ENCODE measurements at regions not wholly inside any gene's neighbourhood (a gene's known extent, or its start where the extent isn't known, plus 50 kb on each side); places are given as distances from the start of the nearest gene placed in this dataset.

DNA sequence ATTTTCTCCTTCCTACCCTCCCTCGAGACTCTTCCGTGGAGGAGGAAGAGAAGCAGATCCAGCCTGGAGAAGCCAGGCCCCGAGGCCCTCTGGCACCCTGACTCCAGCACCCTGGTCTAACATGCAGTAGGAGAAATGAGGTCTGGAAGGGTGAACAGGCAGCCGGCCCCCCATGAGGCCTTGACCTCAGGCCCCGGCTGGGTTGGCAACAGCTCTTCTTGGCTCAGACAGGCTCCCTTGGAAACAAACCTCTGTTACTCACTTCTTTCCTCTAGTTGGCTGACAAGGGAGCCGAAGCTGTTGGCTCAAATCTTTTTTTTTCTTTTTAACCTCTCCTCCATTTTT lies 73.4 kb downstream of the CPN2 start:
- Histone ChIP-seq H3K27me3 (replicated peaks in 1 of 7) (no peaks in the 10 kb centered on the region), H3K27ac (peak overlapping the region; percentile 3 to 75 (median 70)), H3K4me3 (no peak overlapping the region), H3K36me3 (no peaks in the 10 kb centered on the region), H3K9me3 (no peaks in the 10 kb centered on the region), H3K4me1 (peaks cover 5 to 63% (median 29%) of the 10 kb centered on the region in 6 donors)
- TF ChIP-seq POLR2A (IDR thresholded peaks at IDR 0.05) (no peak), POLR2AphosphoS5 (IDR thresholded peaks at IDR 0.05) (no peak)
- TF ChIP-seq, protein P1, sequence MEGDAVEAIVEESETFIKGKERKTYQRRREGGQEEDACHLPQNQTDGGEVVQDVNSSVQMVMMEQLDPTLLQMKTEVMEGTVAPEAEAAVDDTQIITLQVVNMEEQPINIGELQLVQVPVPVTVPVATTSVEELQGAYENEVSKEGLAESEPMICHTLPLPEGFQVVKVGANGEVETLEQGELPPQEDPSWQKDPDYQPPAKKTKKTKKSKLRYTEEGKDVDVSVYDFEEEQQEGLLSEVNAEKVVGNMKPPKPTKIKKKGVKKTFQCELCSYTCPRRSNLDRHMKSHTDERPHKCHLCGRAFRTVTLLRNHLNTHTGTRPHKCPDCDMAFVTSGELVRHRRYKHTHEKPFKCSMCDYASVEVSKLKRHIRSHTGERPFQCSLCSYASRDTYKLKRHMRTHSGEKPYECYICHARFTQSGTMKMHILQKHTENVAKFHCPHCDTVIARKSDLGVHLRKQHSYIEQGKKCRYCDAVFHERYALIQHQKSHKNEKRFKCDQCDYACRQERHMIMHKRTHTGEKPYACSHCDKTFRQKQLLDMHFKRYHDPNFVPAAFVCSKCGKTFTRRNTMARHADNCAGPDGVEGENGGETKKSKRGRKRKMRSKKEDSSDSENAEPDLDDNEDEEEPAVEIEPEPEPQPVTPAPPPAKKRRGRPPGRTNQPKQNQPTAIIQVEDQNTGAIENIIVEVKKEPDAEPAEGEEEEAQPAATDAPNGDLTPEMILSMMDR (IDR thresholded peaks at IDR 0.05 in 8 of 11, conservative IDR thresholded peaks at IDR 0.05 in 3 of 11), result no peak
- intact Hi-C loops (cut with DNase I; ENCODE audit: low total_unique reads), result no loop called here
- no peak for DNase-seq
- WGBS, 5 donors, result 45 to 75% (median 62%) methylated on average over 6 of the region's 6 CpGs

DNA sequence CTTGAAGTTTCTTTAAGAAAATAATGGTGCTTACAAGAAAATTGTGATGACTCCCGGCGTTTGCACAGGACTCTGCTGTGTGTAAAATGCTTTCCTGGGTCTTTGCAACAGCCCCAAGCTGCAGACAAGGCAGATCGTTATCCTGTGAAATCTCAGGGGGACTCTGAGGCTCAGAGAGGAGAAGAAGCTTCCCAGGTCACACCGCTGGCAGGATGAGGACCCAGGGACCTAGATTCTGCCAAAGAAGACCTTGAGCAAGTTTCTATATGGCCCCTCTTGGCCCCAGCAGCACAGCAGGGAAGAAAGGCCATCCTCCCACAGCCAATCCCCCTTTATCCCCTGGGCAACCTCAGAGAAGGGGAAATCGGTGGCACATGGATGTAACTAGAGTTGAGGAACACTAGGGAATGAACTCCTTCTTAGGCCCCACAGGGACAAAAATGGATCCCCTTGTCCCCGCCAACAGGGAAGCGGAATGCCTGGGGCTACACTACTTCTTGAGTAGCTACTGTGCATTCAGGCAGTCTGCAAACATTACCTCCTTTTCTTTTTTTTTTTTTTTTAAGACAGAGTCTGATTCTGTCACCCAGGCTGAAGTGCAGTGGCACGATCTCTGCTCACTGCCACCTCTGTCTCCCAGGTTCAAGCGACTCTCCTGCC lies 72.8 kb downstream of the CPN2 start:
- Histone ChIP-seq H3K4me3 (no peak overlapping the region), H3K9me3 (no peaks in the 10 kb centered on the region), H3K27me3 (replicated peaks in 1 of 7) (no peaks in the 10 kb centered on the region), H3K4me1 (peaks cover 5 to 61% (median 27%) of the 10 kb centered on the region in 6 donors), H3K36me3 (no peaks in the 10 kb centered on the region), H3K27ac (peak overlapping the region in 7 of 8 donors; percentile 7 to 75 (median 71))
- TF ChIP-seq POLR2AphosphoS5 (IDR thresholded peaks at IDR 0.05) (no peak), POLR2A (IDR thresholded peaks at IDR 0.05) (no peak)
- TF ChIP-seq, protein P1 (IDR thresholded peaks at IDR 0.05 in 8 of 11, conservative IDR thresholded peaks at IDR 0.05 in 3 of 11), result no peak
- 82 to 86% (median 83%) methylated on average over 9 of the region's 9 CpGs for WGBS, 5 donors
- intact Hi-C loops (cut with DNase I; ENCODE audit: low total_unique reads), result no loop called here
- DNase-seq, result no peak

DNA sequence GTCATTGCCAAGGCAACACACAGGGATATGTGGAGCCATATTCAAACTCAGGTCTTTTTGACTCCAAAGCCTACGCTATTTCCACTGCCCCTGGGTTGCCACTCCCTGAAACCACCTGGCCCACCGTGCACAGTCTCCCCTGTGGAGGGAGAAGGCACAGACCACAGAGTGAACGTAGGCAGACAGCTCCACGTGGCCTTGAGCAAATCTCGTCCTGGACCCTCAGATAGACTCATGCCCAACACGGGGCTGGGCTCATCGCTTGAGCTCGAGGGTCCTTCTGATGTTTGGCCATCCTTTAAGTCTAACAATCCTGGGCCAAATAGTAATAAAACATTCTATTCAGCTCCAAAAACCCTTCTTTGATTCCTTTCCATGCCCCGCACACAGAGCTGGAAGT lies 72.0 kb downstream of the CPN2 start:
- no peak for DNase-seq
- no peaks in the 10 kb centered on the region for H3K9me3 ChIP-seq
- no peak overlapping the region for H3K4me3 ChIP-seq
- no peaks in the 10 kb centered on the region for H3K27me3 ChIP-seq (replicated peaks in 1 of 7)
- TF ChIP-seq POLR2AphosphoS5 (IDR thresholded peaks at IDR 0.05), result no peak
- TF ChIP-seq, protein P1 (IDR thresholded peaks at IDR 0.05 in 8 of 11, conservative IDR thresholded peaks at IDR 0.05 in 3 of 11), result no peak
- no peak for TF ChIP-seq POLR2A (IDR thresholded peaks at IDR 0.05)
- intact Hi-C loops (cut with DNase I; ENCODE audit: low total_unique reads), result no loop called here
- no peaks in the 10 kb centered on the region for H3K36me3 ChIP-seq
- no peak overlapping the region for H3K27ac ChIP-seq
- H3K4me1 ChIP-seq, result peaks cover 5 to 60% (median 23%) of the 10 kb centered on the region in 6 donors
- 83 to 95% (median 92%) methylated on average over 9 of the region's 9 CpGs for WGBS, 5 donors

DNA sequence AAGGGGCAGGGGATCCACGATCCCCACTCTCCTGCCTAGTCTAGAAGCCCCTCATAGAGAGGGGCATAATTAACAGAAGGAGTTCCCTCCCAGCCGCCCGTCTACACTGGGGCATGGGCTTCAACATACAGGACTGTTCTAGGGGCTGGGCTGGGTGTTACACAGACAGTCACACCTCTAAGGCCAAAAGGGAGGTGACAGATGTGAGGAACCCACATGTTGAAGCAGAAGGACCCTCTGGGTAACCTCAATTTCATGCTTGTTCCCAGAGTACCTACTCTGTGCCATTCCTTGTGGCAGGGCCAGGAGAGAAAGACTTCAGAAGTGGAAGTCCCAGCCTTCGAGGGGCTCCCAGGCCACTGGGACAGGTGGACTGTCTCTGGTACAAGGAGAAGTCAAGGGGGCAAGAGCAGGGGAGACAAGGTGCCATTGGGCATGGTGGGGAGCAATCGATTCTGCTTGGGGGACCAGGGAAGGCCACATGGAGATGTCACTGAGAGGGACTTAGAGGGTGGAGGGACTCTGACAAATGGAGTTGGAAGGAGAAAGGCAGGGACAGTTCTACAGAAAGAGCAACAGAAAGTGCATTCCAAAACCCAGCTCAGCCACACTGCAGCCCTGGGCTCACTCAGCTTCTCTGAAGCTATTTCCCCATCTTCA lies 71.3 kb downstream of the CPN2 start:
- no peak overlapping the region for H3K27ac ChIP-seq
- TF ChIP-seq, protein P1 (IDR thresholded peaks at IDR 0.05 in 8 of 11, conservative IDR thresholded peaks at IDR 0.05 in 3 of 11), result no peak
- H3K27me3 ChIP-seq (replicated peaks in 1 of 7), result no peaks in the 10 kb centered on the region
- H3K4me1 ChIP-seq, result peaks cover 5 to 52% (median 19%) of the 10 kb centered on the region in 6 donors
- no peak for DNase-seq
- H3K36me3 ChIP-seq, result no peaks in the 10 kb centered on the region
- no peak overlapping the region for H3K4me3 ChIP-seq
- intact Hi-C loops (cut with DNase I; ENCODE audit: low total_unique reads), result no loop called here
- 83 to 94% (median 87%) methylated on average over 5 of the region's 5 CpGs for WGBS, 5 donors
- no peaks in the 10 kb centered on the region for H3K9me3 ChIP-seq

All from spleen (tissue), 11 donors.